Stimulated activated CD4-positive, alpha-beta T cell treated with anti-CD3 and anti-CD28 coated beads, Interleukin-1b, Interleukin-23, amount 100 ng/mL, for 48 hours (primary cell): ENCODE measurements at regions not wholly inside any gene's neighbourhood (a gene's known extent, or its start where the extent isn't known, plus 50 kb on each side); places are given as distances from the start of the nearest gene placed in this dataset.

ENCODE experiments used
- DNase-seq: peaks from one replicate; pipeline ENCODE4 v3.0.0-alpha.2; 2020

- no peak for DNase-seq
Observed at GRCh38 chr2:30310371-30310770, 79.0 kb downstream of the LBH start.

GRCh38 chr2:30310955-30311354 lies 79.6 kb downstream of the LBH start:
- DNase-seq = no peak

GRCh38 chr2:30311711-30312110 lies 80.4 kb downstream of the LBH start:
- DNase-seq = no peak

- no peak for DNase-seq
Observed at GRCh38 chr2:30312916-30313315, 81.6 kb downstream of the LBH start.

GRCh38 chr2:30314981-30315380 lies 83.6 kb downstream of the LBH start:
- no peak for DNase-seq

- no peak for DNase-seq
Observed at GRCh38 chr2:30315391-30316063, 84.2 kb downstream of the LBH start.

- no peak for DNase-seq
Observed at GRCh38 chr2:30316408-30316807, 85.1 kb downstream of the LBH start.

GRCh38 chr2:30318987-30319782 lies 87.9 kb downstream of the LBH start:
- no peak for DNase-seq

GRCh38 chr2:30321466-30321865 lies 90.1 kb downstream of the LBH start:
- DNase-seq = no peak

- no peak for DNase-seq
Observed at GRCh38 chr2:30323499-30323898, 92.2 kb downstream of the LBH start.

GRCh38 chr2:30324245-30324908 lies 93.0 kb downstream of the LBH start:
- DNase-seq = no peak

GRCh38 chr2:30325600-30326328 lies 94.4 kb downstream of the LBH start:
- DNase-seq = no peak

- no peak for DNase-seq
Observed at GRCh38 chr2:30326497-30326896, 95.2 kb downstream of the LBH start.

- no peak for DNase-seq
Observed at GRCh38 chr2:30331038-30331437, 99.7 kb downstream of the LBH start.

GRCh38 chr2:30331869-30332268 lies 100.5 kb downstream of the LBH start:
- no peak for DNase-seq

- peak; percentile 63 for DNase-seq
Observed at GRCh38 chr2:30332791-30333453, 101.6 kb downstream of the LBH start.

- no peak for DNase-seq
Observed at GRCh38 chr2:30334762-30335363, 103.5 kb downstream of the LBH start.

- DNase-seq = no peak
Observed at GRCh38 chr2:30336084-30336483, 104.8 kb downstream of the LBH start.

GRCh38 chr2:30336978-30337841 lies 105.9 kb downstream of the LBH start:
- peak; percentile 65 for DNase-seq

- no peak for DNase-seq
Observed at GRCh38 chr2:30338475-30338874, 107.1 kb downstream of the LBH start.

- DNase-seq = no peak
Observed at GRCh38 chr2:30339071-30339470, 107.7 kb downstream of the LBH start.
